GM12873 (cell line): ENCODE measurements at regions not wholly inside any gene's neighbourhood (a gene's known extent, or its start where the extent isn't known, plus 50 kb on each side); places are given as distances from the start of the nearest gene placed in this dataset.

Experiments used
- CTCF ChIP-seq: IDR thresholded peaks from 2 replicates; pipeline ENCODE4 v1.5.1; 2012; ENCODE audit warnings: low read depth, mild to moderate bottlenecking, moderate library complexity, low read length, control low read depth; ENCODE audit not compliant: insufficient read depth; ENCODE audit errors: missing control alignments

- TF ChIP-seq CTCF: no peak
Observed at GRCh38 chr11:115653076-115653475, 148.9 kb upstream of the CADM1 start.

GRCh38 chr11:115652496-115652895, 148.3 kb upstream of the CADM1 start:
- TF ChIP-seq CTCF: no peak

GRCh38 chr11:115652094-115652493, 147.9 kb upstream of the CADM1 start:
- no peak for TF ChIP-seq CTCF

GRCh38 chr11:115649461-115649860, 145.2 kb upstream of the CADM1 start:
- no peak for TF ChIP-seq CTCF

GRCh38 chr11:115645631-115646317, 141.6 kb upstream of the CADM1 start:
- no peak for TF ChIP-seq CTCF

GRCh38 chr11:115644856-115645255, 140.6 kb upstream of the CADM1 start:
- no peak for TF ChIP-seq CTCF

GRCh38 chr11:115643549-115644270, 139.5 kb upstream of the CADM1 start:
- no peak for TF ChIP-seq CTCF
